Pancreas (tissue), 10 donors: ENCODE measurements at regions not wholly inside any gene's neighbourhood (a gene's known extent, or its start where the extent isn't known, plus 50 kb on each side); places are given as distances from the start of the nearest gene placed in this dataset.

Experiments
- ATAC-seq, 4 donors: fragments of 200-7000 bp; cut with Tn5 transposase; one replicate each; pipeline versions ENCODE4 v1.8.0 to v1.9.1; 2020; ENCODE audit warnings: mild to moderate bottlenecking in 4 of 4, moderate library complexity in 4 of 4
- DNase-seq, 6 donors: peaks; one replicate each; pipeline ENCODE4 v3.0.0-alpha.2; 2020
- FAIRE-seq: peaks from 2 replicates; lab custom pipeline; 2012; peaks lifted over from hg19 to GRCh38; lab: Jason Lieb, UNC
- H3K27ac ChIP-seq, 4 donors: fragments of 200-600 bp; sonication (generic); 1 replicate in 3 of 4; 2 replicates in 1 of 4; pipeline versions ENCODE4 v1.5.0 to v1.8.0; 2020
- H3K27me3 ChIP-seq, 4 donors: fragments of 200-600 bp; one replicate each; pipeline ENCODE4 v1.8.0; 2021
- H3K36me3 ChIP-seq, 3 donors: fragments of 200-600 bp; sonication (generic) in 1 of 3; one replicate each; pipeline versions ENCODE4 v1.5.0 to v1.8.0; 2020 to 2021
- H3K4me1 ChIP-seq, 3 donors: fragments of 200-600 bp; one replicate each; pipeline ENCODE4 v1.8.0; 2021
- H3K4me3 ChIP-seq, 4 donors: fragments of 200-600 bp; sonication (generic) in 2 of 4; one replicate each; pipeline versions ENCODE4 v1.5.0 to v1.8.0; 2020 to 2021
- H3K9me3 ChIP-seq, 4 donors: fragments of 200-600 bp; one replicate each; pipeline ENCODE4 v1.8.0; 2021
- CTCF ChIP-seq, 4 donors: fragments of 200-600 bp; sonication (generic) in 3 of 4; IDR thresholded peaks; one replicate each; pipeline versions ENCODE4 v1.5.0 to v1.8.0; 2021; ENCODE audit warnings: antibody characterized with exemption in 4 of 4
- WGBS, 2 donors: extraction: QIAGEN DNeasy Blood & Tissue Kit; methylation state at CpG; one replicate each; pipeline ENCODE4 v1.1.7; 2013; 5-methylcytosine and 5-hydroxymethylcytosine counted together
- intact Hi-C, 3 donors: fragments of 100-400 bp; cut with DNase I; formaldehyde crosslinking; loops; one replicate each; pipeline versions ENCODE4 v1.11.1 to v1.14.2; 2022
- donor health status: healthy with polysubstance abuse.
- donor health status: DM: no; HTN: no; CAD: no; lungs with moderate emphysema.
- donor health status: DM: no; HTN: no; CAD: no.
- donor health status: control.
- donor health status: control.
- donor health status: Bipolar disorder and iron deficiency.
- donor health status: DM: yes; HTN: yes; CAD: no.
- donor health status: DM: no; HTN: no; CAD: no.
- donor health status: DM: no; HTN: no; CAD: no.
- donor health status: DM: yes; HTN: yes; CAD: no.

GRCh38 chr1:59070610-59071009 lies 226.3 kb upstream of the FGGY start:
- no peaks in the 10 kb centered on the region for H3K36me3 ChIP-seq
- H3K9me3 ChIP-seq, result no peaks in the 10 kb centered on the region
- peak overlapping the region in 3 of 4 donors; percentile 9 to 28 (median 16) for H3K27ac ChIP-seq
- H3K27me3 ChIP-seq, result no peaks in the 10 kb centered on the region
- no peak for TF ChIP-seq CTCF (IDR thresholded peaks at IDR 0.05)
- DNase-seq (no peak), FAIRE-seq (no peak), ATAC-seq (no peak)
- no peak overlapping the region for H3K4me3 ChIP-seq
- intact Hi-C loops, result no loop called here
- H3K4me1 ChIP-seq, result peaks cover 0 to 14% (median 0%) of the 10 kb centered on the region in 3 donors

- Histone ChIP-seq H3K27me3 (no peaks in the 10 kb centered on the region), H3K9me3 (no peaks in the 10 kb centered on the region), H3K36me3 (no peaks in the 10 kb centered on the region), H3K4me3 (no peak overlapping the region), H3K4me1 (peaks cover 0 to 14% (median 0%) of the 10 kb centered on the region in 3 donors), H3K27ac (peak overlapping the region in 3 of 4 donors; percentile 9 to 28 (median 16))
- 62 to 65% methylated on average over 5 of the region's 5 CpGs for WGBS, 2 donors
- no peak for FAIRE-seq
- intact Hi-C loops, result no loop called here
- TF ChIP-seq CTCF (IDR thresholded peaks at IDR 0.05), result no peak
- ATAC-seq, result peak in 3 of 4 donors; percentile 79 to 89 (median 86)
- DNase-seq, result no peak
Observed at GRCh38 chr1:59071289-59071688, 225.6 kb upstream of the FGGY start.

DNA sequence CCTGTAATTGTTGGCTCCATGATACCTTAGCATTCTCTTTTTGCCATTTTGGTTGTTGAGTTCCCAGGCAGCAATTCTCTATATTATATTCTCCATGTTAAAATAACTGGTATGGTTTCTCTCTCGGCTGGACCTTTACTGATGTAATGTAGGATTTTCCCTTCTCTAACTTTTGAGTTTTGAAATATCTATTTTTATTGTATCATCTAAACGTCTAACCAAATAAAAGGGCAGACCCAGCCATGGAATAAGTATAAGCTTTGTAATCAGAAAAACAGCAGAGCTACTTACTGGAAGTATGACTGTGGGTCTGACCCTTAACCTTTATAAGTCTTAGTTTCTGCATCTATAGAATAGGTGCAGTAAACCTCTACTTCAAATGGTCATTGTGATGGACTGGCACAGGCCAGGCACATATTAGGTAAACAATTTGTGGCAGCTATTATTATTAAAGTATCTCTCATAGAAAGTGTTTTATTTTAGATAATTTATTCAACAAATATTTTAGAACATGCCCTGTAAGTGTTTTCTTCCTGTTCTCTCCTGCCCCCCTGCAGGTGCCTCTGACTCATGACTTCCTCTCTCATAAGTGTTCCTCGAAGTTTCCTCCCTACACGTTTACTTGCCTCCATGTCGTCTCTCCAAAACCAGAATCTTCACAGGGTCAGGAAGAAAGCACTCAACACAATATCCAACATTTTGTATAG lies 224.9 kb upstream of the FGGY start:
- Histone ChIP-seq H3K9me3 (no peaks in the 10 kb centered on the region), H3K36me3 (no peaks in the 10 kb centered on the region), H3K27me3 (no peaks in the 10 kb centered on the region), H3K4me3 (no peak overlapping the region), H3K4me1 (peaks cover 0 to 14% (median 0%) of the 10 kb centered on the region in 3 donors), H3K27ac (peak overlapping the region in 2 of 4 donors; percentile 9 to 28)
- no peak for TF ChIP-seq CTCF (IDR thresholded peaks at IDR 0.05)
- no peak for FAIRE-seq
- intact Hi-C loops, result no loop called here
- peak in 2 of 4 donors; percentile 15 to 16 for ATAC-seq
- WGBS, 2 donors, result 77 to 79% methylated on average over 5 of the region's 5 CpGs
- DNase-seq, result no peak

DNA sequence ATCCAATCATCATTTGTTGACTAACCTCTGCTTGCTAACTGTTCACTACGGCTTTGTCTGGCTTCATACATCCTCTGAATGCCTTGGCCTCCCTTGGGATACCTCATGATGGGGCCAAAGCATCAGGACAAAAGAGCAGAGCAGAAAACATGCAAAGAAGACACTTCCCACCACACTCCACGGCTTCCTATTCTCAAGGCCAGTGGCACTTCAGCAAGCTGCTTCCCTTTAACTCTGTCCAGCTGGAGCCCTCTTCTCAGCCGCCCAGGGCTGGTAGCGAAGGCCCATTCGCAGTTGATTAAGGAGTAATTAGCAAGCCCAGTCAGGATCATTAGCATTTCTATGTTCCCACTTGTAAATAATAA lies 224.3 kb upstream of the FGGY start:
- TF ChIP-seq CTCF (IDR thresholded peaks at IDR 0.05), result no peak
- peaks cover 0 to 14% (median 0%) of the 10 kb centered on the region in 3 donors for H3K4me1 ChIP-seq
- ATAC-seq, result peak in 3 of 4 donors; percentile 5 to 24 (median 17)
- no peaks in the 10 kb centered on the region for H3K9me3 ChIP-seq
- no peaks in the 10 kb centered on the region for H3K27me3 ChIP-seq
- 86 to 88% methylated on average over 5 of the region's 5 CpGs for WGBS, 2 donors
- H3K4me3 ChIP-seq, result no peak overlapping the region
- H3K27ac ChIP-seq, result no peak overlapping the region
- no peaks in the 10 kb centered on the region for H3K36me3 ChIP-seq
- FAIRE-seq, result no peak
- no peak for DNase-seq
- intact Hi-C loops, result no loop called here

GRCh38 chr1:59074598-59074997 lies 222.3 kb upstream of the FGGY start:
- ATAC-seq, result no peak
- H3K4me3 ChIP-seq, result no peak overlapping the region
- FAIRE-seq, result no peak
- TF ChIP-seq CTCF (IDR thresholded peaks at IDR 0.05), result no peak
- no peaks in the 10 kb centered on the region for H3K27me3 ChIP-seq
- DNase-seq, result no peak
- intact Hi-C loops, result no loop called here
- WGBS, 2 donors, result 53 to 86% methylated on average over 3 of the region's 3 CpGs
- peaks cover 0 to 17% (median 0%) of the 10 kb centered on the region in 3 donors for H3K4me1 ChIP-seq
- H3K36me3 ChIP-seq, result no peaks in the 10 kb centered on the region
- no peaks in the 10 kb centered on the region for H3K9me3 ChIP-seq
- no peak overlapping the region for H3K27ac ChIP-seq
